Stimulated activated CD8-positive, alpha-beta memory T cell treated with anti-CD3 and anti-CD28 coated beads, Interleukin-15, amount 100 ng/mL, for 4 hours (primary cell): ENCODE measurements at regions not wholly inside any gene's neighbourhood (a gene's known extent, or its start where the extent isn't known, plus 50 kb on each side); places are given as distances from the start of the nearest gene placed in this dataset.
"Not testable (repeated sequence)": the region's sequence is repeated elsewhere in the genome, so short reads cannot be mapped to it uniquely, and the experiment has no call there.

Experiments used
- DNase-seq, 2 donors: peaks; one replicate each; pipeline ENCODE4 v3.0.0-alpha.2; 2020; ENCODE audit warnings: low read depth in 2 of 2

GRCh38 chr2:176851889-176852483 lies 360.6 kb upstream of the HNRNPA3 start:
- no peak for DNase-seq

- peak; percentile 6 to 10 for DNase-seq
Measured at GRCh38 chr2:176852667-176853066, 359.9 kb upstream of the HNRNPA3 start.

- DNase-seq: no peak
Measured at GRCh38 chr2:176854062-176854461, 358.5 kb upstream of the HNRNPA3 start.

GRCh38 chr2:176854878-176855277 lies 357.7 kb upstream of the HNRNPA3 start:
- DNase-seq: no peak

GRCh38 chr2:176856683-176857082 lies 355.9 kb upstream of the HNRNPA3 start:
- no peak for DNase-seq

GRCh38 chr2:176865336-176865735 lies 347.3 kb upstream of the HNRNPA3 start:
- no peak for DNase-seq

GRCh38 chr2:176872406-176872805 lies 340.2 kb upstream of the HNRNPA3 start:
- DNase-seq: no peak

- DNase-seq: no peak
Measured at GRCh38 chr2:176873403-176873802, 339.2 kb upstream of the HNRNPA3 start.

- no peak for DNase-seq
Measured at GRCh38 chr2:176876493-176877103, 336.0 kb upstream of the HNRNPA3 start.

GRCh38 chr2:176879426-176879995 lies 333.1 kb upstream of the HNRNPA3 start:
- no peak for DNase-seq

GRCh38 chr2:176882045-176882444 lies 330.5 kb upstream of the HNRNPA3 start:
- DNase-seq: not testable (repeated sequence)

- DNase-seq: no peak
Measured at GRCh38 chr2:176885001-176885643, 327.5 kb upstream of the HNRNPA3 start.

- DNase-seq: no peak
Measured at GRCh38 chr2:176885661-176886060, 326.9 kb upstream of the HNRNPA3 start.

GRCh38 chr2:176891105-176891504 lies 321.5 kb upstream of the HNRNPA3 start:
- no peak for DNase-seq

GRCh38 chr2:176891857-176892256 lies 320.7 kb upstream of the HNRNPA3 start:
- DNase-seq: no peak

- no peak for DNase-seq
Measured at GRCh38 chr2:176892676-176893226, 319.8 kb upstream of the HNRNPA3 start.

GRCh38 chr2:176895158-176895557 lies 317.4 kb upstream of the HNRNPA3 start:
- DNase-seq: no peak

GRCh38 chr2:176902454-176902853 lies 310.1 kb upstream of the HNRNPA3 start:
- no peak for DNase-seq

- not testable (repeated sequence) for DNase-seq
Measured at GRCh38 chr2:176904053-176904452, 308.5 kb upstream of the HNRNPA3 start.

- DNase-seq: no peak
Measured at GRCh38 chr2:176907341-176907740, 305.3 kb upstream of the HNRNPA3 start.

- DNase-seq: no peak
Measured at GRCh38 chr2:176910828-176911227, 301.8 kb upstream of the HNRNPA3 start.

- DNase-seq: no peak
Measured at GRCh38 chr2:176913955-176914354, 298.6 kb upstream of the HNRNPA3 start.

- no peak for DNase-seq
Measured at GRCh38 chr2:176914371-176914770, 298.2 kb upstream of the HNRNPA3 start.
